Left kidney (tissue), 1 donor: ENCODE measurements at regions not wholly inside any gene's neighbourhood (a gene's known extent, or its start where the extent isn't known, plus 50 kb on each side); places are given as distances from the start of the nearest gene placed in this dataset.
"Not testable (repeated sequence)": the region's sequence is repeated elsewhere in the genome, so short reads cannot be mapped to it uniquely, and the experiment has no call there.

Experiments
- DNase-seq: peaks from one replicate; pipeline ENCODE4 v3.0.0-alpha.2; 2013

- DNase-seq, result no peak
These were observed 106.3 kb upstream of the LY86 start for GRCh38 chr6:6482256-6482655.

- DNase-seq, result no peak
These were observed 105.4 kb upstream of the LY86 start for GRCh38 chr6:6483168-6483567.

GRCh38 chr6:6483733-6484132 lies 104.8 kb upstream of the LY86 start:
- no peak for DNase-seq

GRCh38 chr6:6484681-6485080 lies 103.8 kb upstream of the LY86 start:
- no peak for DNase-seq

GRCh38 chr6:6486595-6486994 lies 101.9 kb upstream of the LY86 start:
- no peak for DNase-seq

GRCh38 chr6:6491761-6492160 lies 96.8 kb upstream of the LY86 start:
- DNase-seq, result no peak

GRCh38 chr6:6492675-6493074 lies 95.8 kb upstream of the LY86 start:
- no peak for DNase-seq

GRCh38 chr6:6494139-6494538 lies 94.4 kb upstream of the LY86 start:
- not testable (repeated sequence) for DNase-seq

GRCh38 chr6:6494677-6495076 lies 93.8 kb upstream of the LY86 start:
- DNase-seq, result peak; percentile 19

- no peak for DNase-seq
These were observed 92.7 kb upstream of the LY86 start for GRCh38 chr6:6495851-6496250.

GRCh38 chr6:6497541-6497940 lies 91.0 kb upstream of the LY86 start:
- no peak for DNase-seq

GRCh38 chr6:6497976-6498375 lies 90.5 kb upstream of the LY86 start:
- no peak for DNase-seq

GRCh38 chr6:6503191-6503590 lies 85.3 kb upstream of the LY86 start:
- no peak for DNase-seq

GRCh38 chr6:6505111-6505510 lies 83.4 kb upstream of the LY86 start:
- DNase-seq, result no peak

GRCh38 chr6:6508643-6509042 lies 79.9 kb upstream of the LY86 start:
- DNase-seq, result no peak

- no peak for DNase-seq
These were observed 79.2 kb upstream of the LY86 start for GRCh38 chr6:6509284-6509683.

- DNase-seq, result no peak
These were observed 75.8 kb upstream of the LY86 start for GRCh38 chr6:6512711-6513110.

- DNase-seq, result no peak
These were observed 72.6 kb upstream of the LY86 start for GRCh38 chr6:6515691-6516607.

- DNase-seq, result no peak
These were observed 71.7 kb upstream of the LY86 start for GRCh38 chr6:6516666-6517458.

GRCh38 chr6:6518631-6519427 lies 69.7 kb upstream of the LY86 start:
- no peak for DNase-seq

- no peak for DNase-seq
These were observed 66.5 kb upstream of the LY86 start for GRCh38 chr6:6521961-6522482.

- no peak for DNase-seq
These were observed 65.8 kb upstream of the LY86 start for GRCh38 chr6:6522709-6523108.
